HCEC 1CT (cell line): ENCODE measurements at regions not wholly inside any gene's neighbourhood (a gene's known extent, or its start where the extent isn't known, plus 50 kb on each side); places are given as distances from the start of the nearest gene placed in this dataset.
"Not testable (repeated sequence)": the region's sequence is repeated elsewhere in the genome, so short reads cannot be mapped to it uniquely, and the experiment has no call there.

ENCODE experiments used
- DNase-seq: peaks from one replicate; pipeline ENCODE4 v3.0.0-alpha.2; 2017

DNA sequence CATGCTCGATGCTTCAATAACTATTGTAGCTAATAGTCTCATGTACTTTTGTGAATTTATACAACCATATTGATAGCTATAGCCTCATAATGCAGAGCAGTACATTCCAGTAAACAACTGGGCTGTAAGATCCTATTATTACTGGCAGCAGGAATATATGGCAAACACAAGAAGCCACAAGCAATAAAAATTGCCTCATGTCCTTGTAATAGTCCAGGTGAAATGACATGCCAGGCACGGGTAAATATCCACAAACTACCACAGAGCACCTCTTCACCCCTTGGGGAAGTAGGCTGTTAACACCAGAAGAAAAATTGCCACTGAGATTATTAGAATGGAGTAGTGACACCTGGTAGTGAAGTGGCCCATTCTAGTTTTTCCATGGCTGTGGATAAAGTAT lies 158.3 kb downstream of the MTX2 start:
- DNase-seq, result no peak

DNA sequence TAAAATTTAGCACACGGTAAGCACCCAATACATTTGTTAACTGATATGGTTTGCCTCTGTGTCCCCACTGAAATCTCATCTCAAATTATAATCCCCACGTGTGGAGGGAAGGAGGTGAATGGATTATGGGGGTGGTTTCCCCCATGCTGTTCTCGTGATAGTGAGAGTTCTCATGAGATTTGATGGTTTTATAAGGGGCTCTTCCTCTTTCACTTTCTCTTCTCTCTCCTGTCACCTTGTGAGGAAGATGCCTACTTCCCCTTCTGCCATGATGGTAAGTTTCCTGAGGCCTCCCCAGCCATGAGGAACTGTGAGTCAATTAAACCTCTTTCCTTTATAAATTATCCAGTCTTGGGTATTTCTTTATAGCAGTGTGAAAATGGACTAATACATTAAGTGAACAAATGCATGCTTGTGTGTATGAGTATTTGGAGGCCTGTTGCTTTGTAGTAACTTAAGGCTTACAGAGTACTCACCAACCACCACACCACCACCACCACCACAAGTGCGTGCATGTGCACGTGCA lies 159.8 kb downstream of the MTX2 start:
- not testable (repeated sequence) for DNase-seq

DNA sequence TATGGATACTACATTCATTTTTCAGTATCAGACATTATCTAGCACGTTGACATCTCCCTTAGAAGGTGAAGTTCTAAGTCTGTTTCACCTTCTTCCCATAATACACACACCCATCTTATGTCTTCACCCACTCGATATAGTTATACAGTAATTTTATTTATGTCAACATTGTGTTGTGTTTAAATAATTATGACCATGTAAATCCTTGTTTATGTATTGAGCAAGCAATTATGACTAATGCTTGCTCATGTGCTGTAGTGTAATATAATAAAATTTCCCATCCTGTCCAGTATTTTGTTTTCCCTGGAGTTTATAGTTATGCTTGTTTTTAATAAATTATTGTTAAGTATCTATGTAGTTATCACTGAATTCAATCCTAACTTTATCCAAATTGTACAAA lies 163.2 kb downstream of the MTX2 start:
- peak; percentile 68 for DNase-seq

DNA sequence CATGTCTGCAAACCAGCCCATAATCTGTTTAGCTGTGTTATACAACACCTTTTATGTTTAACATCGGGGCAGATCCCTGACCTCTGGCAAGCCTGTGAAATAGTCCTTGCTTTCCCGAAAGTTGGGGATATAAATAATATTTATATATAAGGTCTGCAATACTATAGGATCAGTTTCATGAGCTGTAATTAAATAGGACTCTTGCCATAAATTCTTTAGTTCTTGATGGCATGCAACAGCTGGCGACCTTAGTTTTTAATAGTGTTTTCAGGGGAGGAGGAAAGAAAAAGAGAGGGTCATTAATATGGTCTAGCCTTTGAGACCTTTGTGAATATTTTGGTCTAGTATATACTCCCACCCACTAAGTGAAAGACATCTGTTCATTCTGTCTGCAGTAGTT lies 166.5 kb downstream of the MTX2 start:
- no peak for DNase-seq

DNA sequence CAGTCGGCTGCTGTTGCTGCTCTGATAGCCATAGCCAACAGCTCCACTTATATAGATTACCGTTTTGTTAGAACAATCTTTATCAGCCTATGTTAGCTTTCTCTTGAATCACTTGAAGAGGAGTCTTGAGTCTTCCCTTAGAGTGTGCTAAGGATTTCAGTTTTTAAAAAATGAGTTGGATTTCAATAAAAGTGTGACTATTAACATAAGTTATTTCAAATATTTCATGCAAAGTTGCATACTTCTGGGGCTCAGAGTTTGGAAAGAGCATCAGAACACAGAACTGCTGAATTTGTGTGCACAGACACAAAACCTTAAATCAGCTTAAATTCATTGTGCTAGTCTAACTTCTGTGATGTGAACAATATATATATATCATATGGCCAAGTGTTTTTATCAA lies 174.7 kb downstream of the MTX2 start:
- DNase-seq, result peak; percentile 18

DNA sequence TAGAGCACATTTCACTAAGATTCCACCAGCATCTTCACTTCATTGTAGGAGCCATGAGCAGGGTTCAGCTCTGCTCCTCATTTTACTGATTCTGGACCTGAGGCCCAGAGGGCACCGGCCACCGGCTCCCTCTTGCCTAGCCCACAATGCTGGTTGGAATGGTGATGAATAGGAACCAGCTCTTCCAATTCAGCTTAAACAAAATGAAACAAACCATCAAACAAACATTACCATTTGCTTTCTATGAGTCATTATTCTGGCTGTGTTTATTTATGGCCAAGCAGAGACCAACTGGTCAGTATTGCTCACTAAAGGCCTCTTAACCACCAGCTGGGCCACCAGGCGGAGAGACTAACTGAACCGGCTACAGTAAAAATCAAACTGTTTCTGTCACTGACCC lies 176.7 kb downstream of the MTX2 start:
- DNase-seq, result peak; percentile 85

DNA sequence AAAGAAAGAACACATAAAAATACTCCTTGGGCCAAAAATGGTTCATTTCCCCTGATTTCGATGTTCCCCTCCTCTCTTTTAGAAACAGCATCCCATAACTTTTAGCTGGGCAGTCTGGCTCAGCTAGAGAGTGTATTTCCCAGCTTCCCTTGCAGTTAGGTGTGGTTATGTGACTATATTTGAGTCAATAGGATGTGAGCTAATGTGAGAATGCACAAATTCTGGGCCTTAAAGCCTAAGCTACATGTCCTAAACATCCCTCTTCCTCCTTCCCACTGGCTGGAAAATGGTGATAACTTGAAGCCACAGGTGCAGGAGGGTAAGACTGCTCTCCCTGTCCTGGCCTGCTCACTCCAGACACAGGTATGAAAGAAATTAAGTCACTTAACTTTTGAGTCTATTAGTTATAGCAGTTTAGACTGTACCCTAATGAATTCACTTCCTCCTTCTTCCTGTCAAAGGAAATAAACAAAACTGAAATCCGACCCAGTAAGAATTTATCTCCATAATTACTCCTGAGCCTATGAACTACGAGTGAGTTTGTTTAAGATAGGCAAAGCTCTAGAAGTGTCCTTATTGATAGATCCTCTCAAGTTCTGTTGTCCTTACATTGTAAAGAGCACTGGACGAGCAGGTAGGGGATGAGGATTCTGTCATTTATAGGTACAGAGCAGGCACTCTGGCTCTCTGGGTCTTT lies 177.6 kb downstream of the MTX2 start:
- DNase-seq, result peak; percentile 44

DNA sequence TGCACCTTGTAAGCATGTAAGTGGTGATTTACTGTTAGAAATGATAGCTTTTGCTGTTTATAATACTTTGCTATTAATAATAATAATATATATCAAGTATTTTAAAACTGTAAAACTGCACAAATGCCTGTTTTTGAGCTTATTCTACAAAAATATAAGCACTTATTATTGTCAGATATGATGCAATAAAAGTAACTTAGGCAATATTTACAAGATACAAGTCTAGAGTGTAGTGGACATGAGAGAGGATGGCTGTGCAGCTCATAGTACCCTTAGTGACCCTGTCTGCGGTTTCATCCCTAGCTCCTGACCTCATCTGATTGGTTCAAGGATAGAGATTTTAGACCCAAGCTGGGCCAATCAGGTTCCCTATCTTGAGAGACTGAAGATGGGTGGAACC lies 178.4 kb downstream of the MTX2 start:
- DNase-seq, result no peak

DNA sequence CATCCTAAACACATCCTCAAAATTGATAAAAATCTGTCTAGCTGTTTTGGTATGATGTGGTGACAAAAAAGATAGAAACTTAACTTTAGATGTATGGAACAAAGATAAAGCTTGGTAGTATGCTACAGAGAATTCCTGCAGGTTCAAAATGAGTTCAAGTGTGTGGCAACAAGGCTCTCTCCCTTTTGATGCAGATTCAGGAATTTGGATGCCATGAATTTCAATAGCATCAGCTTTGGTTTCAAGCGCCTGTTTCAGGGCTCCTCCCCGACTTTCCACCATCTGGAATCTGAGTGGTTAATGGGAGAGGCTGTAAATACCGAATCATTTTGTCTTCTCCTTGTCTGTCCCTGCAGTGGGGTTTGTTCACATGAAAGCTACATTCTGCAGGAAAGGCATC lies 180.6 kb downstream of the MTX2 start:
- DNase-seq, result no peak

DNA sequence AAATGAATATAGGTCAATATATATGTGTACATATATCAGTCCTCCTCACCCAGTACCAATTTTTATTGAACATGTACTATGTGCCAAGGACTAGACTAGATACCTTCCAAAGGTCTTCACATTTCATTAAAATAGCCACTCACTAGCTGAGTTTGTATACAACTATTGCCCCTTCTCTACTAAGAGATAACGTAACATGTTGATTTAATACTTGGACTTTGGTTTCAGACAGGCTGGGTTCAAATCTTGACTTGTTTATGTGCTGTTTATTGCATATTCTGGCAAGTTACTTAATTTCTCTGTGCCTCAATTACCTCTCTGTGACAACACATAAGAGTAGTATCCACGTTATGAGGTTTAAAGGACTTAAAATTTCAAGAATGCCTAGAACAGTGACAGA lies 184.5 kb downstream of the MTX2 start:
- no peak for DNase-seq

DNA sequence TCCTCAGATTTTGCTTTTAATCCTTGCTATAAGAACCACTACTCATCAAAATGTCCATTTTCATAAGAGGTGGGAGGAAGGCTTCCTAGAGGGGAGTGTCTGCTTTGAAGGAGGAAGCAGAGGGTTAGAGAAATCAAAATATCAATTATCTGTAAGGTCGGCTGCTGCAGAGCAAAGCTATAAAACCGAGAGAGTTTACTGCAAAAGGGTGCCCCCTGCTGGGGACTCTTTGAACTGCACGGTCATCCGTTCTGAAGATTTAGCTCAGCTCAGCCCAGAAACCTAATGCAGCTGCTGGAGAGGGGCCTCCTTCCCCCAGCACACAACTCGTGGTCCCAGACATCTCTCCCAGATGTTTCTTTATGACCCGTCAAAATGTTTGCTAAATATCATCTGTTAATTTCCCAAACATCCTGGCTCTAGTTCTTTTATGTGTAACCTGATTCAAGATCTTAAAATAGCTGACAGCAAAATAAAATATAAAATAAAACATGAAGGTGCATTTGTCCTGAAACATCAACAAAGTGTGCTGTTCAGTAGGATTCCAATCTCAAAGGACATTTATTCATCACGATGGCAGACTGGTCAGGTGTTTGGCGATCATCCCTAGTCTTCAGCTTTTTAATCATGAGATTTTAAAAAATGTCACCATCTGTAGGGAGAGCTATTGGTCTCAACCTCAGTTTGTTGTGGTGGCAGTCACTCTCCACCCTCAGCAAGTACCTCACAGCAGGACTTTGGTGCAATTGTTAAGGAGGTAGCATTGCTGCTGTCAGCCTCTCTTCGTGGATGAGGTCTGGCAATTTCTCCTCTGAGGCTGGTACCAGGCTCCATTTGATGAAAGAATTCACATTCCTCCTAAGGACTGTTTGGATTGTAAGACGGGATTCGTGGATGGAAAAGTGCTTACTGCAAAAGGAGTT lies 185.9 kb downstream of the MTX2 start:
- DNase-seq, result peak; percentile 65

DNA sequence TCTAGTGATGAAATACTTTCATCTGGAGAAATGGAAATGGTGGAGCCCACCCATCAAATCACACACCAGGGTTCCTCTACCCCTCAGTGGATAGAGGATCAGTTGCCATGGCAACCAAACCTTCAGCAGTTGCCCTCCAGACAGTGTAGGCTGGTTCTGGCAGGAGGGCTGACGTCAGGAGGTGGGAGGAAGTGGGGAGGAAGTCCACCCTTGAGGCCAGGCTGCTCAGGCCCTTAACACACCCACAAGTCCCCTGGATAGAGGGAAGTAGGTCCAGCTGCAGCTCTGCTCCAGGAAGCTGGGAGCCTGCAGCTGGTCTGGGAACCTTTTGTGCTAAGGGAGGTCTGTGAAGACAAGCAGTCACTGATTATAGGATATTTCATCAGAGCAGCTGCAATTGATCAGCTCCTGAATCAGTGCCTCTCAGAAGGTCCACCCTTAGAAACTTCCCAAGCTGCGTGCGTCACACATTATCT lies 186.6 kb downstream of the MTX2 start:
- DNase-seq, result peak; percentile 81

DNA sequence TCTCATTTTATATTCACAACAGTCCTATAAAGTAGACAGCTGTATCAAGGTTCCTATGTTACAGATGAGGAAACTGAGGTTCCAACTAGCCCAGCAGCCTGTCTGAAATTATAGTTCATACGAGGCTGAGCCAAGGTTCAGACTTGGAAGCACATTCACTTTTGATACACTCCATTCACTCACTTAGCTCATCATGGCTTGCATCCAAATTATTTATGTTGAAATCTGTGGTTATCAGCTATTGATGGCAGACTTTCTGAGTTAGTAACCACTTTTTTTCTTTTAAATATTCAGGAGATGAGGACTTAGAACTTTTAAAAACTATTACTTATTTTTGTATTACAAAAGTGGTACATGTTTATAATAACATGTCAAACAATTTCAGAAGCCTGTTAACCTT lies 188.2 kb downstream of the MTX2 start:
- peak; percentile 43 for DNase-seq

DNA sequence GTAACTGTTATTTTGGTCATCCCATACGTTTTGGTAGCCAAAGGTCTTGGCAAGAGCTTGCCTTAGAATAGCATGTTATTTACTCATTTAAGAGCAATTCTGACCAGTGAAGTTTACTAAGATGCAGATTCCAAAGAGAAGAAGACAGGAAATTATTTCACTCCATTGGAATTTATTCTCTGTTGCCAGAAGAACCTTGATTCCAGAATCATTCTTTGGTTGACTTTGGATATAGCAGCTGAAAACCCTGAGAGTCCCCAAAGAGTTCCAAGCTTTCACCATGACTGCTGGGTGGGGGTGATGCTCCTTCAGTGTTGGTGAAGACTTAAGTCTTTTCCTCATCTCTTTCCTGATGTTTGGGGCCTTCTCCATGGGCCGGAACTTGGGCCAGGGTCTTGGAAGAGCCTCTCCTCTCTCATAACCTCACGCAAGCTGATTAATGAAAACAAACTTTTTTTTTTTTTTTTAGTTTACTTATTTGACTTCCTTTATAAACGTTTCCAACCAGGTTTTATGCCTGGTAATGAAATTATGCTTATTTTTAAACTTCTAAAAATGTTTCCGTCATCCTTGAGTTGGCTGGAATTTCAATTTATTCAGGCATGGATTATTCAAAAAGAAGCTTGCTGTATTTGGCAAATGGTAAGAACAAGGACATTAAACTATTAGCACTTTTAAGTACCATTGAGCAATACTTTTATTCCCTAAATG lies 192.0 kb downstream of the MTX2 start:
- peak; percentile 86 for DNase-seq

DNA sequence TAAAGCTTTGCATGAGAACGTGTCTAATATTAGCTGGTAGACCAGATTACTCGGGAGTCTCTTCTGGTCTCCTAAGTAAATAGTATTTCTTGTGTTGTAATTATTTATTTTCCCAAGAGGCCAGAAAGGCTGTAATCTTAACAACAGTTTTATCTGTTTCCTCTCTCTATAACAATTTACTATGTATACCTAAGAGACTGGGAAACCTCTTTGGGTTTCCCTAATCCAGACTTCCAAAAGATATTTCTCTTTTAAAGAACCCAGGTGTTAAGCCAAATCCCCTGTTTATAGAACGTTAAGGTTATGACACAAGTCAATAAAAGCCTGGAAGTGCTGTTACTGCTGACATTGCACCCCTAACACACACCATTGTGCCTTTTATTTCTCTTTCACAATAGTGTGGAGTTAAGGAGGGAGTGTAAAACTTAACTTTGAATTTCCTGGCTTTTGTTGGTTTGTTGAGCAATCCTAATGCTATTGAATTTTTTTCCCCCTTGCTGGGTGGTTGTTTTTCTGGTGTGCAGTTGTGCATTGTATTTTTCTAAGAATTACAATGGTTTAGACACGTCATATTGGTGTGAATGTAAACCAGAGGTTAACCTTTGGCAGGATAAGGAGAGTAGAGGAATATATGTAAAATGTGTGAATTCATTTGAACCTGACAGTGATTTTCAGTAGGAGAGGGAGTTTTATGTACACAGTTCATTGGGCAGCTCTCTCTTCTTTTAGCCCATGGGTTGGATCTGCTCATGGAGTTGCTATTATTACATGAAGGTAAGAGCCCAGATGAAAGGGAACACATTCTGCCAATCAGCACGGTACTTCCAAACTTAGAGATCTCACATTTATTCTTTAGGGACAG lies 192.8 kb downstream of the MTX2 start:
- peak; percentile 37 for DNase-seq

DNA sequence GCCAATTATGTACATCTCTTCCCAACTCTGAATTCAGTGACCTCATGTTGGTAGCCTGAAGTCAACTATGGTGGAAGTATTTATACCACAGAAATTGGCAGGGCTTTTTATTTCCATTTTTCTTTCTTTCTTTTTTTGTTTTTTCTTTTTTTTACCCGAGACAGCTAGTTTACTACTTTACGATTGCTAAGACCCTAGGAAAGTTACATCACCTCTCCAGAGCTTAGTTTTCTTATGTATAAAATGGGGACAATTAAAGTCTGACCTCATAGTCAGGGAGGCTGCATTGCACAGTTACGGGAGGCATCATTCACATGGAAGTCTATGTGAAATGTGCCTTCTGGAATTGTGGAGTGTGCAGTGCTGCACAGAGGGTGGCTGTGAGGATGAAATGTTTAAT lies 194.3 kb downstream of the MTX2 start:
- DNase-seq, result no peak

DNA sequence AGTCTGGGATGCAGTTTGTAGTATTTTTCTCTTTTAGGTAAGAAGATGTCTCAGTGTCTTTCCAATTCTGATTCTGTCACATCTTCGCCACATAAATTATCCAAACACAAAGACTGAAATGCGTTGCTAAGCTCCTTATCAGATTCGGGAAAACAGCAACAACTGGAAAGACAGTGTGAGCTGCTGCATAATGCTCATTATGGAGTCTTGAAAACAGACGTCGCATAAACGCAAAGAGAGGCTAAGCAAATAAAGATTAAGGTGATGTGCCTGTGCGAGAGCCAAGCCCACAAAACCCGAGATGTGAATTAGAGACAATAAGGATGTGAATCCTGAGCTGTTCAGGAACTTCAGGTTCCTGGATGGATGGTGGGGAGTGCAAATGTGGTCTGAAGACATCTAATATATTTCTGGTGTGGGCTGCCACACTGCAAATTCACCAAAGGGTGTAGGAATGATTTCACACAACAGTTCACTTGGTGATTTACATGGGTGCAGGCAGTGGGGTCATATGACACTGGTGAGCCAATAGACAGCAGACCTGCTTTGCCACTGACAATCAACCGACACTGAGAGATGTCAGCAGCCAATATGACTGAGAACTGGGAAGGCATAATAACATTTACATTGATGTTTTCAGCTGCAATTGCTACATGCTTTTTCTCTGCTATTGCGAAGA lies 195.8 kb downstream of the MTX2 start:
- DNase-seq, result no peak

DNA sequence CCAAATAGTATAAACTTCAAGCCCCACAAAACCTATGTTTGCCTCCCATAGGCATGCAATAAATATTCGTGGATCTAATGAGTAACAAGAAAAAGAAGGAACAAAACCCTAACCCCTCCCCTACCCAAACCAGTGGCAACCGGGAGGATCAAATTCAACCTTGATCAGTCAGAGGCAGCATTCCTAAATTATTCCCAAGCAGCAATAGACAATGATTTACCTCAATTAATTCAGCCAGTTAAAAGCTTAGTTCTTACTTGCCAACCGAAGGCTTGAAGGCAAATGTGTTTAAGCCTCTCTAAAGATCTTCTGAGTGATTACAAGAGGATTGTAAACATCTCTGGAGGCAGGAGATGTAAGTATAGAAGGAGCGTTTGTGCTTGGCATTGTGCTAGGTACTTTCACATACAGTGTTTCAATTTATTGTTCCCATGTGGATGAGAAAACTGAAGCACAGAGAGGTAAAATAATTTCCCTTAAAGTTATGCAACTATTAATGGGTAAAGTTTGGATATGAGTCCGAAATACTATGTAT lies 197.7 kb downstream of the MTX2 start:
- DNase-seq, result no peak

DNA sequence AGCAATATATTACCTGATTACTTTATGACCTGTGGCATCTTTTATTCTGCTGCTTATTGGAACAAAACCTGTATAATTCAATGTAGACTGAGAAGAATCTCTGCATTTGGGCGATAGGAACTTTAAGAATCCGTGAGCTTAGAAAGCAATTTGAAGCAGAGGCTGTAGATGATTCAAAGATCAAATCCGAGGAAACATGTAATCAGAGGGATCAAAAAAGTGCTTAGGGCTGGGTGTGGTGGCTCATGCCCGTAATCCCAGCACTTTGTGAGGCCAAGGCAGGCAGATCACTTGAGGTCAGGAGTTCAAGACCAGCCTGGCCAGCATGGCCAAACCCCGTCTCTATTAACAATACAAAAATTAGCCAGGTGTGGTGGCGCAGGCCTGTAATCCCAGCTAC lies 198.4 kb downstream of the MTX2 start:
- no peak for DNase-seq

DNA sequence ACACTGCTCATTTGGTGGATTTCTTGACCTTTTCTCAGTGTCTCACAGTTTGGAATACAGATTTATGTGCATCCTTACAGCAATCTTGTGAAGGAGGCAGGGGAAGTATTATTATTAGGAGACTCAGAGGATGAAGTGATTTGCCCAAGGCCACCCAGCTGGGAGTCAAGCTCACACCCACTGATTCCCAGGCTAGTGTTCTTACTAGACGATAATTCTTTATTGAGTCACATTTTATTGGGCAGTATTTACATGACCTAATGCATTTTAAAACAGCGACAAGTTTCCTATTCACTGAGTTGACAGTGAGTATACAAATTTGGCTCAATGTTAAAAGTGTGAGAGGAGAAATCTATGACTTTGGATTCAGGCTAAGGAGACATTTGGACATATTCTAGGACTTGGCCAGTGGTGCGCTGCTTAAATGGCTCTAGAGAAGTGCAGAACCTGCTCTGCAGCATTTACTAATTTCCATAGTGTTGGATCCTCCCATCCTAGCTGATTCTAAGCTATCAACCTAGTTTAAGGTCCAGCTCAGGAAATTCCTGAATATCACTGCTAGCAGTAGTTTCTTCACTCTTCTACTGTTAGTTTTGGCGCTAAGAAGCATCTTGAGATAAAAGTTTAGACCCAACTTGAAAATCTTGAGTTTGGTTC lies 199.3 kb downstream of the MTX2 start:
- DNase-seq, result peak; percentile 41

DNA sequence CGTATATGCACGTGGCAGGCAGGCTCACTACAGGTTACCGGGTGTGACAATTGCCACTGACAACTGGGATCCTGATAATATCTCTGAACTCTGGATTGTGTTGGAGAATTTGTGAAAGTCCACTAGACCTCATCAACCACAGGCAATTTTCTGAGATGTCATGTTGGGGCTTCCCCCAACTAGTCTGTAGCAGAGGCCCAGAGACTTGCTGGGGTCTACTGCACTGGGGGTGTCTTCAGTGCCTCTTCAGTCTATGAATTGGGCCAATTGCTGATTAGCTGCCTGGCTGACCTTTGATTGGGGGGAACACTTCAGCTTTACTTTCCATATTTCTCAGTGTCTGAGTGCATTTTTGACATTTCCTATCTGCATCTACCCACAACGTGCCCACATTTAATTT lies 201.5 kb downstream of the MTX2 start:
- no peak for DNase-seq
